ENCODE measurements at regions not wholly inside any gene's neighbourhood (a gene's known extent, or its start where the extent isn't known, plus 50 kb on each side); places are given as distances from the start of the nearest gene placed in this dataset.

GRCh38 chr10:62528441-62528840 is 154.3 kb downstream of the ZNF365 start:
- Mint-ChIP-seq H3K36me3 (ENCODE audit: low read depth) (peaks cover 43% of the 10 kb centered on the region), H3K4me1 (ENCODE audit: low read depth) (peaks cover 40% of the 10 kb centered on the region), H3K27ac (peak overlapping the region; percentile 86), H3K4me3 (peak overlapping the region; percentile 40), H3K27me3 (ENCODE audit: low read depth) (no peaks in the 10 kb centered on the region), H3K9me3 (ENCODE audit: insufficient read depth) (peaks cover 20% of the 10 kb centered on the region)
- ATAC-seq (peak; percentile 93), DNase-seq (no peak)
- POLR2A ChIA-PET: no interaction called here
- CTCF ChIA-PET: interaction anchor here (1.9 to 3.1 kb wide), 2 partner anchors 37 to 289 kb away, joined by 6 to 16 read pairs; no protein-coding TSS in a partner anchor

DNA sequence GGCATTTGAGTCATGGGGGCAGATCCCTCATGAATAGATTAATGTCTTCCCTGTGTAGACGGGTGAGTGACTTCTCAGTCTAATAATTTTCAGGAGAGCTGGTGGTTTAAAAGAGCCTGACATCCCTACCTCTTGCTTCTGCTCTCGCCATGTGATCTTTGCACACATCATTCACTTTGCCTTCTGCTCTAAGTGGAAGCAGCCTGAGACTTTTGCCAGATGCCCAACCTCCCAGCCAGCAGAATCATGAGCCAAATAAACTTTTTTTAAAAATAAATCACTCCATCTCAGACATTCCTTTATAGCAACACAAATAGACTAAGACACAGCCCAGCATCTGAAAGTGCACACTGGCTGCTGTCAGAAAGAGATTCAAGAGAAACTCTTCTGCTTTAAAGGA is 155.2 kb downstream of the ZNF365 start:
- ChIA-PET CTCF (interaction anchor here (1.9 kb wide), 1 partner anchor 38 kb away, joined by 6 read pairs; no protein-coding TSS in a partner anchor), POLR2A (no interaction called here)
- Mint-ChIP-seq H3K4me1 (ENCODE audit: low read depth) (peaks cover 40% of the 10 kb centered on the region), H3K27me3 (ENCODE audit: low read depth) (no peaks in the 10 kb centered on the region), H3K4me3 (no peak overlapping the region), H3K27ac (peak overlapping the region; percentile 86), H3K36me3 (ENCODE audit: low read depth) (peaks cover 39% of the 10 kb centered on the region), H3K9me3 (ENCODE audit: insufficient read depth) (peaks cover 20% of the 10 kb centered on the region)
- DNase-seq (no peak), ATAC-seq (no peak)

DNA sequence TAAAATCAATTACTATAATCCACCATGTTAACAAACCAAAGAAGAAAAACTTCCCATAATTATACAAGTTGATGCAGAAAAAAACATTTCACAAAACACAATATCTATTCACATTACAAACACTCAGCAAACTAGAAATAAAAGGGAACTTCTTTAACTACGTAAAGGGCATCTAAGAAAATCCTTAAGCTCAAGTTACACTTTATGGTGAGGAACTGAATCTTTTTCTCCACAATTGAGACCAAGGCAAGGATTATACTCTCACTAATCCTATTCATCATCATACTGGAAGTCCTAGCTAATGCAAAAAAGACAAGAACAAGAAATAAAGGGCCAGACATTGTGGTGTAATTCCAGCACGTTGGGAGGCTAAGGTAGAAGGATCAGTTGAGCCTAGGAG is 159.9 kb downstream of the ZNF365 start:
- no peaks in the 10 kb centered on the region for H3K27me3 Mint-ChIP-seq (ENCODE audit: low read depth)
- no peak overlapping the region for H3K27ac Mint-ChIP-seq
- H3K9me3 Mint-ChIP-seq (ENCODE audit: insufficient read depth): peaks cover 18% of the 10 kb centered on the region
- POLR2A ChIA-PET: interaction anchor here (0.6 kb wide), 1 partner anchor 13 kb away, joined by 3 read pairs; no protein-coding TSS in a partner anchor
- no peak for ATAC-seq
- peaks cover 17% of the 10 kb centered on the region for H3K36me3 Mint-ChIP-seq (ENCODE audit: low read depth)
- H3K4me1 Mint-ChIP-seq (ENCODE audit: low read depth): peaks cover 13% of the 10 kb centered on the region
- CTCF ChIA-PET: no interaction called here
- DNase-seq: no peak
- no peak overlapping the region for H3K4me3 Mint-ChIP-seq

- Mint-ChIP-seq H3K27me3 (ENCODE audit: low read depth) (peaks cover 2% of the 10 kb centered on the region), H3K4me3 (no peak overlapping the region), H3K36me3 (ENCODE audit: low read depth) (no peaks in the 10 kb centered on the region), H3K9me3 (ENCODE audit: insufficient read depth) (peaks cover 11% of the 10 kb centered on the region), H3K27ac (no peak overlapping the region), H3K4me1 (ENCODE audit: low read depth) (no peaks in the 10 kb centered on the region)
- POLR2A ChIA-PET: no interaction called here
- DNase-seq (no peak), ATAC-seq (no peak)
- CTCF ChIA-PET: no interaction called here
Measured at GRCh38 chr10:62538606-62539005, 164.4 kb downstream of the ZNF365 start.

GRCh38 chr10:62540389-62540788 is 166.2 kb downstream of the ZNF365 start:
- DNase-seq (no peak), ATAC-seq (no peak)
- Mint-ChIP-seq H3K36me3 (ENCODE audit: low read depth) (no peaks in the 10 kb centered on the region), H3K4me3 (no peak overlapping the region), H3K27ac (no peak overlapping the region), H3K27me3 (ENCODE audit: low read depth) (peaks cover 2% of the 10 kb centered on the region), H3K9me3 (ENCODE audit: insufficient read depth) (peaks cover 11% of the 10 kb centered on the region), H3K4me1 (ENCODE audit: low read depth) (no peaks in the 10 kb centered on the region)
- CTCF ChIA-PET: interaction anchor here (0.6 kb wide), 1 partner anchor 861 kb away, joined by 3 read pairs; no protein-coding TSS in a partner anchor
- POLR2A ChIA-PET: no interaction called here

DNA sequence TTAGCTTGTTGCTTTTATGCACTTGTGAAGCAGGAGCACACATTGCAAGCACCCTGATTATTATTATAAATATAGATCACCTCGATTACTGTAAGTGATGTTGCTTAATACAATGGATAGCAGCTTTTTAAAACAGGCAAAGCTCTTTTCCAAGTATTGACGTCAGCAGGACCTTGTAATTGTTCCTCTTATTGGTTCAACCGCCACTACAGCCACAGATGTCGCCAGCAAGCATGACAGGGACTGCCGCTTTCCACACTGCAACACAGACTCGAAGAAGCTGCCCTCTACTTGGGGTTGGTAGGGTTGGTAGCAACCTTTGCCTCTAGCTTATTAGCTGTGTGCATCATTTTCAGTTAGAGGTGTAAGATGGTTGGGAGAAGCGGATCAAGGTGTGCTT is 167.6 kb downstream of the ZNF365 start:
- Mint-ChIP-seq H3K27ac (no peak overlapping the region), H3K4me1 (ENCODE audit: low read depth) (no peaks in the 10 kb centered on the region), H3K9me3 (ENCODE audit: insufficient read depth) (peaks cover 4% of the 10 kb centered on the region), H3K4me3 (no peak overlapping the region), H3K36me3 (ENCODE audit: low read depth) (no peaks in the 10 kb centered on the region), H3K27me3 (ENCODE audit: low read depth) (peaks cover 2% of the 10 kb centered on the region)
- ChIA-PET POLR2A (no interaction called here), CTCF (interaction anchor here (0.9 kb wide), 1 partner anchor 104 kb away, joined by 3 read pairs; no protein-coding TSS in a partner anchor)
- DNase-seq: no peak
- ATAC-seq: no peak

GRCh38 chr10:62543571-62544355 is 169.6 kb downstream of the ZNF365 start:
- no peaks in the 10 kb centered on the region for H3K4me1 Mint-ChIP-seq (ENCODE audit: low read depth)
- DNase-seq (no peak), ATAC-seq (no peak)
- H3K36me3 Mint-ChIP-seq (ENCODE audit: low read depth): no peaks in the 10 kb centered on the region
- ChIA-PET POLR2A (no interaction called here), CTCF (interaction anchor here (1.9 kb wide), 1 partner anchor 10 kb away, joined by 4 read pairs; no protein-coding TSS in a partner anchor)
- peaks cover 2% of the 10 kb centered on the region for H3K27me3 Mint-ChIP-seq (ENCODE audit: low read depth)
- H3K4me3 Mint-ChIP-seq: no peak overlapping the region
- no peaks in the 10 kb centered on the region for H3K9me3 Mint-ChIP-seq (ENCODE audit: insufficient read depth)
- no peak overlapping the region for H3K27ac Mint-ChIP-seq

GRCh38 chr10:62545160-62546066 is 171.2 kb downstream of the ZNF365 start:
- Mint-ChIP-seq H3K4me1 (ENCODE audit: low read depth) (no peaks in the 10 kb centered on the region), H3K4me3 (no peak overlapping the region), H3K27ac (no peak overlapping the region), H3K36me3 (ENCODE audit: low read depth) (no peaks in the 10 kb centered on the region), H3K9me3 (ENCODE audit: insufficient read depth) (no peaks in the 10 kb centered on the region), H3K27me3 (ENCODE audit: low read depth) (peaks cover 2% of the 10 kb centered on the region)
- ChIA-PET CTCF (interaction anchor here (0.6 to 1.9 kb wide), 3 partner anchors 8 to 613 kb away, joined by 3 to 4 read pairs (median 3); no protein-coding TSS in a partner anchor), POLR2A (no interaction called here)
- no peak for ATAC-seq
- no peak for DNase-seq

GRCh38 chr10:62548686-62549085 is 174.5 kb downstream of the ZNF365 start:
- Mint-ChIP-seq H3K4me3 (no peak overlapping the region), H3K4me1 (ENCODE audit: low read depth) (no peaks in the 10 kb centered on the region), H3K36me3 (ENCODE audit: low read depth) (no peaks in the 10 kb centered on the region), H3K27me3 (ENCODE audit: low read depth) (peaks cover 7% of the 10 kb centered on the region), H3K9me3 (ENCODE audit: insufficient read depth) (no peaks in the 10 kb centered on the region), H3K27ac (no peak overlapping the region)
- POLR2A ChIA-PET: no interaction called here
- CTCF ChIA-PET: no interaction called here
- DNase-seq (no peak), ATAC-seq (no peak)

DNA sequence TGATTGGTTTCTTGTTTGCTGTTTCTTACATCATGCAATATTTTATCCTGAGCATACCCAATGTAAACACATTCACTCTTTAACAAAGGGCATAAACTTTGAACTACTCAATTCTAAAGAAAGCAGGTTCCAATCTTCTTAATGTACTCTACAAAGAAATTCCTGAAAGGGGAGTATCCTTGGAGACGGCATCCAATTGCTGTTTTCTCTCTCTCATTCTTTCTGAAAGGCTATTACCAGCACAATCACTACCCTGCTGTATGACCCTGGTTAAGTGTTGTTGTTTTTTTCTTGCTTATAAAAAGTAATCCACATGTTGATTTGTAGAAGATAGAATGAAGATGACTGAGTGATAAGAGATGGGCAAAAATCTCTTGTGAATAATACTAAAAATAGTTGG is 176.0 kb downstream of the ZNF365 start:
- DNase-seq (no peak), ATAC-seq (no peak)
- H3K36me3 Mint-ChIP-seq (ENCODE audit: low read depth): no peaks in the 10 kb centered on the region
- no peaks in the 10 kb centered on the region for H3K4me1 Mint-ChIP-seq (ENCODE audit: low read depth)
- H3K27me3 Mint-ChIP-seq (ENCODE audit: low read depth): peaks cover 7% of the 10 kb centered on the region
- CTCF ChIA-PET: no interaction called here
- POLR2A ChIA-PET: no interaction called here
- no peaks in the 10 kb centered on the region for H3K9me3 Mint-ChIP-seq (ENCODE audit: insufficient read depth)
- no peak overlapping the region for H3K27ac Mint-ChIP-seq
- H3K4me3 Mint-ChIP-seq: no peak overlapping the region

- no peak for ATAC-seq
- Mint-ChIP-seq H3K36me3 (ENCODE audit: low read depth) (no peaks in the 10 kb centered on the region), H3K27ac (no peak overlapping the region), H3K27me3 (ENCODE audit: low read depth) (peaks cover 19% of the 10 kb centered on the region), H3K4me3 (no peak overlapping the region), H3K4me1 (ENCODE audit: low read depth) (no peaks in the 10 kb centered on the region), H3K9me3 (ENCODE audit: insufficient read depth) (no peaks in the 10 kb centered on the region)
- ChIA-PET CTCF (interaction anchor here (0.7 to 1.7 kb wide), 5 partner anchors 10 to 603 kb away, joined by 3 to 4 read pairs (median 3); no protein-coding TSS in a partner anchor), POLR2A (no interaction called here)
- peak; percentile 28 for DNase-seq
Measured at GRCh38 chr10:62554632-62555199, 180.5 kb downstream of the ZNF365 start.

Data from activated CD8-positive, alpha-beta T cell treated with anti-CD3 and anti-CD28 coated beads, Interleukin-2, amount 10 ng/mL, durations not matched to agents 7 days and 5 days (primary cell).